GM18870 (cell line): ENCODE measurements at regions not wholly inside any gene's neighbourhood (a gene's known extent, or its start where the extent isn't known, plus 50 kb on each side); places are given as distances from the start of the nearest gene placed in this dataset.

Source experiments
- ATAC-seq: cut with Tn5 transposase; IDR thresholded peaks from one replicate; pipeline ENCODE4 v1.9.1; 2021; ENCODE audit warnings: moderate library complexity; ENCODE audit not compliant: unreplicated experiment

DNA sequence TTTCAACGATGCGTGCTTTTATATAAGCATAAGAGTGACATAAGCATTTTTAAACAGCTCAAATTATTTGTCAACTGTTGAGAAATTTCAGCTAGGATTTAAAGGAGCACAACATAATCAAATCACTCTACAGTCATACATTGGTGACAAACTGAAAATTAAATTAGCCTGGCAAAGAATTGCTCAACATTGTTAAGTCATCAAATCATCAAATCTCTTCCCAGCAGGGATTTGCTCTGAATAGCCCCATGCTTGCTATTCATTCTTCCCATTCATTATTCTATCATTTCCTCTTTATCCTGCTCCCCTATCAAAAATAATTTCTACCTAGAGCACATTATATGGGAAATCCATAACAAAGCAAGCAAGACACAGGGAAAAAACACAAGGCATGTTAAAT is 198.7 kb upstream of the LUZP2 start:
- ATAC-seq: no peak

GRCh38 chr11:24311974-24312373 is 184.9 kb upstream of the LUZP2 start:
- no peak for ATAC-seq

DNA sequence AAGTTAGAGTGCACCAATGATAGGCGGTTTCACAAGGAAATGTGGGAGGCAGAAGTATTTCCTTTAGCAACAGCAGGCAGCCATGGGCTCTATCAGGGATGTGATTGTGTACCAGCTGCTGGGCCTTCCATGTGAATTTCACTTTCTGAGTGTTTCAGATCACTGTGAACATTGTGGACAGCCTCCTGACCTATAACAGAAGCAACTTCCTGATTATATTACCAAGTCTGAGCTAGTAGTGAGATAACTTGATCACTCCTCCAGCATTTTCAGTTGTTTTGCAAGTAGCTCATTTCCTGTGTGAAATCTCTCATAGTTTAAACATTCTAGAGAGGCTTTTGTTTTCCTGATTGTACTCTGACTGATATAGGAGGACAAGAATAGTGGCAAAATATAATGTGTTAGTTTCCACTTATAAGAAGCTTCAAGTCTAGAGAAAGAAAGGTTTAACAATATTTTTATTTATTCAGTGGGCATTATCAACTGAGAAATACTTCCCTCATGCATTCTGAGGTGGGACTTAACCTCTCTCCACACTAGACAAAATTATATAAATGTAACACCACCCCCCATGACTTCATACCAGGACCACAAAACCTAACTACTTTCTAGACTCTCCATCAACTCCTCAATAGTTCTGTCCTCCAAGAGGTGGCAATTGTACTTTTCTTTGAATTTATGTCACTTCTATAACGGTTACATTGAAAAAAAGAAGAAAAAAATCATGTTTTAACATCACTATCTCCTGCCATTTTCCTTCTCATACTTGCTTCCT is 184.2 kb upstream of the LUZP2 start:
- ATAC-seq: no peak

- ATAC-seq: no peak
These were observed 175.6 kb upstream of the LUZP2 start for GRCh38 chr11:24321229-24321628.

- ATAC-seq: no peak
These were observed 172.6 kb upstream of the LUZP2 start for GRCh38 chr11:24324211-24324610.

- ATAC-seq: no peak
These were observed 152.6 kb upstream of the LUZP2 start for GRCh38 chr11:24344222-24344621.

- ATAC-seq: no peak
These were observed 147.9 kb upstream of the LUZP2 start for GRCh38 chr11:24348908-24349307.

- ATAC-seq: no peak
These were observed 145.7 kb upstream of the LUZP2 start for GRCh38 chr11:24351179-24351578.

- ATAC-seq: no peak
These were observed 140.4 kb upstream of the LUZP2 start for GRCh38 chr11:24356501-24356900.

DNA sequence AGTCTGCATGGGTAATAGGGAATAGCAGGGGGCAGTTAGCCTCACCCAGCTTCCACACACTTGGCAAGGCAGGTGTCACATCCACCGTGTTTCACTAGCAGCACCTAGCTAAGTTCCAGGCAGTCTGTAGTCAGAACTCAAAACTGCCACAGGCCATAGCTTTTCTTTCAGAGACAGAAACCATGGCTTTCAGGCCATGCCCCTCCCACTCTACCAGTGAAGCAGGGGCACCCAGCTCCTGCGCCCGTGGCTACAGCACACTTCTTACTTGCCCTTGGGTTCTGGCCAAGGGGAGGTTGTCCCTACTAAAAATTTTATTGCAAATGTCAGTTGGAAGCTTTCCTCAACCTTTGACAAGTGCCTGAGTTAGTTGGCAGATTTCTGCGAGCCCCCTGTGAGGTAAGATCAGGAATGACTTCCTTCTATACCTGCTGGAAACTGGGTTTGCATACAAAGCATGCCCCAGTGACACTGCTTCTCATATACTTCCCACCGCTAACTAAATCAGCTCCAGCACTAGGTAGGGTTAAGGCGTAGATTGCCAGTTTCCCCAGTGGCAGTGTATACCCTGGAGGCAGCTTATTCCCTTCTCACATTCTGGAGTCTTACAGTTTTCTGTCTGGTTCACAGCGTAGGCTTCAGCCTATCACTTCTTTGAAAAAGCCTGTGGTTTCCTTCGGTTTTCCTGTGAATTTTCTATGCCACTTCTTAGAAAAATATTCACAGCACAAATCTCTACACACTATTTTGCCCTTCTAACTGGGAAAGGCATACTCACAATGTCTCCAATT is 139.0 kb upstream of the LUZP2 start:
- ATAC-seq: no peak

DNA sequence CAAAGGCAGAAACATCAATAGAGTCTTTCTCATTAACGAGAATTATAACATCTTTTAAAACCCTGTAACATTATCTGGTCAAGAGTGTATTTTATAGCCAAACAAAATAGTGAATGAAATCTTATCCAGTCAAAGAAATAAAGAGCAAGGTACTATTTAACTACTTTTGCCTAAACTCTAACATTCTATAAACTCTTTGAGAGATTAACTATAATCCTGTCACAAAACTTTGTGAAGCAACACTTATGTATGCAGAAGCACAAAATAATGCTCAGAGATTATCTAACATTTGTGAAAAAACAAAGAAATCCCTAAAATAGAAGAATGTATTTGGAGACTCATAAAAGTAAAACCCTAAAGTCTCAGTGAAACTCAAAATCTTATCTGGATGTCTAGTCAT is 124.4 kb upstream of the LUZP2 start:
- no peak for ATAC-seq

GRCh38 chr11:24373516-24373915 is 123.3 kb upstream of the LUZP2 start:
- no peak for ATAC-seq

DNA sequence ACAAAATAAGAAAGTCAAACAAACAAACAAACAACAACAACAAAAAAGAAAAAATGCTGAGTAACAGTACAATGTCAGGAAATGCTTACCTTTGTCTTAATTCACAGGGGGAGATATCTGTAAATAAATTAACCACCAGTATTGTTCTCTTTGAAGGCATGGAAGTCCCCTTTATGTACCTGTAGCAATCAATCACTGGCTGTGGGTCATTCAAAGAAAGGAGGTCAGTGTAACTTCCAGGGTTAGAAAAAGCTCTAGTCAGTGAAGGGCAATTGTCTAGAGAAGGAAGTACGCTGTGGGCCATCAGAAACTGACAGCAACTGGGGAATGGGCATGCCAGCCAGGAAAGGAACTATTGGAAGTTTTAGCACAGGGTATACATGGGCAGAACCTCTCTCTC is 121.5 kb upstream of the LUZP2 start:
- no peak for ATAC-seq

GRCh38 chr11:24375931-24376330 is 120.9 kb upstream of the LUZP2 start:
- no peak for ATAC-seq

- ATAC-seq: no peak
These were observed 113.7 kb upstream of the LUZP2 start for GRCh38 chr11:24383137-24383536.

DNA sequence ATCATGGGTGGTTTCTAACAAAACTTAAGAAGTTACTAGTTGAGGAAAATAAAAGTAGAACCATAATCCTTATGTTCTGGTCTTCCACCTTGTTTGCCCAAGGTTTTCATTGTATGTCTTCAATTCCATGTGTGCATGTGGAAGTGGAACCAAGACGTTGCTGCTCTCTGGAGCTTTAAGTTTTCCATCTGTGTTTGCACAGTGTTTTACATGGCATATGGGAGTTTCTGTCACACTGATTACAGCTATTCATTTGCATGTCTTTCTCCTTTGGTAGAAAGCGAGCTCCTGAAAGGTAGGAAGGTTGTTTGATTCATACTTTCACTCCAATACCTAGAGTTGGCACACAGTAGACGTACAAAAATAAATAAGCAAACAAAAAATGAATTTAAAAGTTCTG is 112.6 kb upstream of the LUZP2 start:
- no peak for ATAC-seq

- ATAC-seq: no peak
These were observed 110.1 kb upstream of the LUZP2 start for GRCh38 chr11:24386546-24387397.

- ATAC-seq: no peak
These were observed 107.3 kb upstream of the LUZP2 start for GRCh38 chr11:24389575-24389974.

- no peak for ATAC-seq
These were observed 106.8 kb upstream of the LUZP2 start for GRCh38 chr11:24390016-24390415.

- ATAC-seq: no peak
These were observed 106.1 kb upstream of the LUZP2 start for GRCh38 chr11:24390762-24391161.

DNA sequence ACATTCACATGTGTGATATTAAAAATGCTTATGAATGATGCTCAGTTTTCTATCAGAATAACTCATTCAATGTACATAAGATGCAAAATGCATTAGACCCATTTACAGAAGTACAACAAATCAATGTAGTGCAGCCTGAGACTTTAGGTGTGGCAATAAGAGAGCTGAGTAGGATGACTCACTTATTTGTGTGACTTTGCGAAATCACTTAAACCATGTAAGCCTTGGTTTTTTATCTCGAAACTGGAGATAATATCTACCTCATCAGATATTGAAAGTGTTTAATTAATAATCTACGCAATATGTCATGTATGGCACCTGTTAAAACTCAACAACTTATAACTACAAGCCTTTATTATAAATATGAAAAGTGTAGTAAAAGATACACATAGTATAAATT is 105.7 kb upstream of the LUZP2 start:
- ATAC-seq: no peak
